Neural cell (in vitro differentiated cells): ENCODE measurements at regions not wholly inside any gene's neighbourhood (a gene's known extent, or its start where the extent isn't known, plus 50 kb on each side); places are given as distances from the start of the nearest gene placed in this dataset.

Source experiments
- H2AFZ ChIP-seq: fragments of 200-600, 300-800 bp; sonication (generic), shearing (Covaris generic); 2 replicates; pipeline ENCODE4 v1.6.0; 2014; ENCODE audit warnings: low read depth, mild to moderate bottlenecking, antibody characterized with exemption, low read length, moderate library complexity
- H3F3A ChIP-seq: fragments of 200-600 bp; shearing (Covaris generic); 2 replicates; pipeline ENCODE4 v1.6.1; 2016; ENCODE audit warnings: mild to moderate bottlenecking, moderate library complexity, mixed read lengths, antibody characterized with exemption, low read length; ENCODE audit not compliant: insufficient read depth, poor library complexity, severe bottlenecking
- H3K27ac ChIP-seq: fragments of 200-600, 300-800 bp; sonication (generic), shearing (Covaris generic); 2 replicates; pipeline ENCODE4 v1.5.1; 2014; ENCODE audit warnings: mild to moderate bottlenecking, low read length, moderate library complexity
- H3K27me3 ChIP-seq: fragments of 300-800, 200-600 bp; sonication (generic), shearing (Covaris generic); 2 replicates; pipeline ENCODE4 v1.6.0; 2014; ENCODE audit warnings: mild to moderate bottlenecking, low read depth, low read length, moderate library complexity; ENCODE audit not compliant: insufficient read depth
- H3K36me3 ChIP-seq: fragments of 300-800, 200-600 bp; sonication (generic), shearing (Covaris generic); 2 replicates; pipeline ENCODE4 v1.5.1; 2014; ENCODE audit warnings: mild to moderate bottlenecking, antibody characterized with exemption, low read length, moderate library complexity; ENCODE audit not compliant: insufficient read depth
- H3K4me2 ChIP-seq: fragments of 300-800, 200-600 bp; sonication (generic), shearing (Covaris generic); 2 replicates; pipeline ENCODE4 v1.6.0; 2014; ENCODE audit warnings: mild to moderate bottlenecking, low read length
- H3K4me3 ChIP-seq: fragments of 300-800, 200-600 bp; sonication (generic), shearing (Covaris generic); 2 replicates; pipeline ENCODE4 v1.5.1; 2014; ENCODE audit warnings: mild to moderate bottlenecking, low read length, moderate library complexity
- H3K79me2 ChIP-seq: fragments of 200-600 bp; shearing (Covaris generic); replicated peaks from 2 replicates; pipeline ENCODE4 v1.6.0; 2014; ENCODE audit warnings: mild to moderate bottlenecking, low read length, moderate library complexity; ENCODE audit not compliant: insufficient read depth
- H3K9ac ChIP-seq: fragments of 300-800, 200-600 bp; sonication (generic), shearing (Covaris generic); 2 replicates; pipeline ENCODE4 v1.6.1; 2016; ENCODE audit warnings: mild to moderate bottlenecking, low read length, mixed read lengths
- H3K9me2 ChIP-seq: fragments of 200-600 bp; shearing (Covaris generic); 2 replicates; pipeline ENCODE4 v1.6.1; 2016; ENCODE audit warnings: mild to moderate bottlenecking, low read length, mixed read lengths; ENCODE audit not compliant: insufficient read depth
- H3K9me3 ChIP-seq: fragments of 200-600, 300-800 bp; sonication (generic), shearing (Covaris generic); 2 replicates; pipeline ENCODE4 v1.6.1; 2016; ENCODE audit warnings: mild to moderate bottlenecking, mixed run types, low read length, moderate library complexity, mixed read lengths
- H4K20me1 ChIP-seq: fragments of 200-600 bp; shearing (Covaris generic); 2 replicates; pipeline ENCODE4 v1.6.1; 2016; ENCODE audit warnings: mild to moderate bottlenecking, mixed run types; ENCODE audit not compliant: insufficient read depth
- EP300 ChIP-seq: fragments of 450-650 bp; conservative IDR thresholded peaks from 2 replicates; pipeline ENCODE4 v1.6.1; 2014; ENCODE audit warnings: antibody characterized with exemption, mild to moderate bottlenecking, moderate library complexity; ENCODE audit not compliant: poor library complexity, severe bottlenecking
- EZH2 ChIP-seq: fragments of 200-600, 300-800 bp; shearing (Covaris generic), sonication (generic); IDR thresholded peaks from 2 replicates; pipeline ENCODE4 v1.6.1; 2014; ENCODE audit warnings: antibody characterized with exemption, low read length, borderline replicate concordance, mild to moderate bottlenecking; ENCODE audit not compliant: insufficient read depth, poor library complexity, severe bottlenecking
- MXI1 ChIP-seq: fragments of 450-650 bp; conservative IDR thresholded peaks from 2 replicates; pipeline ENCODE4 v1.6.1; 2014; ENCODE audit warnings: antibody characterized with exemption, mild to moderate bottlenecking; ENCODE audit not compliant: poor library complexity, severe bottlenecking
- POLR2AphosphoS5 ChIP-seq: IDR thresholded peaks from 2 replicates; pipeline ENCODE4 v1.6.1; 2012
- RAD21 ChIP-seq: fragments of 450-650 bp; conservative IDR thresholded peaks from 2 replicates; pipeline ENCODE4 v1.6.1; 2014; ENCODE audit warnings: antibody characterized with exemption, mild to moderate bottlenecking, moderate library complexity
- SMC3 ChIP-seq: fragments of 450-650 bp; conservative IDR thresholded peaks from 2 replicates; pipeline ENCODE4 v1.6.1; 2014; ENCODE audit warnings: antibody characterized with exemption, mild to moderate bottlenecking, moderate library complexity; ENCODE audit not compliant: poor library complexity
- TAF1 ChIP-seq: IDR thresholded peaks from 2 replicates; pipeline ENCODE4 v1.6.1; 2012; ENCODE audit warnings: low read depth
- TF ChIP-seq, protein P1 (sequence below): fragments of 450-650 bp; IDR thresholded peaks from 2 replicates; pipeline ENCODE4 v1.5.1; 2014; ENCODE audit warnings: antibody characterized with exemption, mild to moderate bottlenecking, moderate library complexity; ENCODE audit not compliant: poor library complexity, severe bottlenecking
- TF ChIP-seq, protein P2 (sequence below): IDR thresholded peaks from 2 replicates; pipeline ENCODE4 v1.6.1; 2012; ENCODE audit warnings: borderline replicate concordance

DNA sequence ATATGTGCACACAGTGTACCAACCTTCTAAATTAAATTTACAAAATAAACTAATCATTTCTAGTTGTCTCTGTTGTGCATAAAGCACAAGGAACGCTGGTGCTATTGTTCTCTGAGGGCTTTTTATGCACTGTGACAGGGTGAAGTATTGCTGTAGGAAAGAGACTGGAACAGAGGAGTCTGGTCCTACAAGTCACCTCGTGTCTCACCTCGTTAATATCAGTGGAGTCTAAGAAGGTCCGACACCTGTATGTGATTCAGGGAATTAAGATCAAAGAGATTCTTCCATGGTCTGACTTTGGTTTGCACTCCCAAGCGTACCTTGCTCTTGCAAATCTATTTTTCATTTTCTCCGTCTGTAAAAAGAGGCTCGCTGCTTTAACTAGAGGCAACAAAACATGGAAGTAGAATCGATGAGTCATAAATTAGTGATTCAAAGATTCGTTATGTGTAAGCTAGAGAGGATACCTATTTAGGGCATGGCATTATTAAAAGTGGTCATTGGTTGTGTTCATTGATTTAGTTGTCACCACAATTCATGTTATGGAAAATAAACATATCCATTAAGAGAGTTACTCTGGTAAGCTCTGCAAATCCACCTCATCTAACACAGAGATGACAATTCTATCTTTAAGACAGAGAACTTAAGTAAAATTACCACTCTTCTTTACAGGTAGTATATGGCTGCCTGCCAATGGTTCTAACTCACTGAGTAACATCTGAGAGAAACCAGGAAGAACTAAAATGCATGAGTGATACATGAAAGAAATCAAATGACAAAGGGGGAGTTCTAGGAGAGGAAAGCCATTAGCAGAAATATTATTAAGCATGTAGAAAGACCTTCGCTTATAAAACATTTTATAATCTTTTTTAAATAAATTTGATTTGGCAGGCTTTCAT, 219.4 kb upstream of the GBE1 start:
- Histone ChIP-seq H2AFZ (no peak overlapping the region), H3K4me2 (no peak overlapping the region), H3K9me3 (no peaks in the 10 kb centered on the region), H3K36me3 (no peaks in the 10 kb centered on the region), H3K4me3 (no peak overlapping the region), H3K79me2 (no peaks in the 10 kb centered on the region), H3F3A (no peaks in the 10 kb centered on the region), H3K27ac (no peak overlapping the region), H3K9me2 (no peaks in the 10 kb centered on the region), H3K9ac (no peak overlapping the region), H3K27me3 (no peaks in the 10 kb centered on the region), H4K20me1 (no peaks in the 10 kb centered on the region)
- TF ChIP-seq, protein P1, sequence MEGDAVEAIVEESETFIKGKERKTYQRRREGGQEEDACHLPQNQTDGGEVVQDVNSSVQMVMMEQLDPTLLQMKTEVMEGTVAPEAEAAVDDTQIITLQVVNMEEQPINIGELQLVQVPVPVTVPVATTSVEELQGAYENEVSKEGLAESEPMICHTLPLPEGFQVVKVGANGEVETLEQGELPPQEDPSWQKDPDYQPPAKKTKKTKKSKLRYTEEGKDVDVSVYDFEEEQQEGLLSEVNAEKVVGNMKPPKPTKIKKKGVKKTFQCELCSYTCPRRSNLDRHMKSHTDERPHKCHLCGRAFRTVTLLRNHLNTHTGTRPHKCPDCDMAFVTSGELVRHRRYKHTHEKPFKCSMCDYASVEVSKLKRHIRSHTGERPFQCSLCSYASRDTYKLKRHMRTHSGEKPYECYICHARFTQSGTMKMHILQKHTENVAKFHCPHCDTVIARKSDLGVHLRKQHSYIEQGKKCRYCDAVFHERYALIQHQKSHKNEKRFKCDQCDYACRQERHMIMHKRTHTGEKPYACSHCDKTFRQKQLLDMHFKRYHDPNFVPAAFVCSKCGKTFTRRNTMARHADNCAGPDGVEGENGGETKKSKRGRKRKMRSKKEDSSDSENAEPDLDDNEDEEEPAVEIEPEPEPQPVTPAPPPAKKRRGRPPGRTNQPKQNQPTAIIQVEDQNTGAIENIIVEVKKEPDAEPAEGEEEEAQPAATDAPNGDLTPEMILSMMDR: no peak
- no peak for TF ChIP-seq EP300
- TF ChIP-seq, protein P2, sequence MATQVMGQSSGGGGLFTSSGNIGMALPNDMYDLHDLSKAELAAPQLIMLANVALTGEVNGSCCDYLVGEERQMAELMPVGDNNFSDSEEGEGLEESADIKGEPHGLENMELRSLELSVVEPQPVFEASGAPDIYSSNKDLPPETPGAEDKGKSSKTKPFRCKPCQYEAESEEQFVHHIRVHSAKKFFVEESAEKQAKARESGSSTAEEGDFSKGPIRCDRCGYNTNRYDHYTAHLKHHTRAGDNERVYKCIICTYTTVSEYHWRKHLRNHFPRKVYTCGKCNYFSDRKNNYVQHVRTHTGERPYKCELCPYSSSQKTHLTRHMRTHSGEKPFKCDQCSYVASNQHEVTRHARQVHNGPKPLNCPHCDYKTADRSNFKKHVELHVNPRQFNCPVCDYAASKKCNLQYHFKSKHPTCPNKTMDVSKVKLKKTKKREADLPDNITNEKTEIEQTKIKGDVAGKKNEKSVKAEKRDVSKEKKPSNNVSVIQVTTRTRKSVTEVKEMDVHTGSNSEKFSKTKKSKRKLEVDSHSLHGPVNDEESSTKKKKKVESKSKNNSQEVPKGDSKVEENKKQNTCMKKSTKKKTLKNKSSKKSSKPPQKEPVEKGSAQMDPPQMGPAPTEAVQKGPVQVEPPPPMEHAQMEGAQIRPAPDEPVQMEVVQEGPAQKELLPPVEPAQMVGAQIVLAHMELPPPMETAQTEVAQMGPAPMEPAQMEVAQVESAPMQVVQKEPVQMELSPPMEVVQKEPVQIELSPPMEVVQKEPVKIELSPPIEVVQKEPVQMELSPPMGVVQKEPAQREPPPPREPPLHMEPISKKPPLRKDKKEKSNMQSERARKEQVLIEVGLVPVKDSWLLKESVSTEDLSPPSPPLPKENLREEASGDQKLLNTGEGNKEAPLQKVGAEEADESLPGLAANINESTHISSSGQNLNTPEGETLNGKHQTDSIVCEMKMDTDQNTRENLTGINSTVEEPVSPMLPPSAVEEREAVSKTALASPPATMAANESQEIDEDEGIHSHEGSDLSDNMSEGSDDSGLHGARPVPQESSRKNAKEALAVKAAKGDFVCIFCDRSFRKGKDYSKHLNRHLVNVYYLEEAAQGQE: no peak
- TF ChIP-seq RAD21: no peak
- TF ChIP-seq EZH2: no peak
- no peak for TF ChIP-seq POLR2AphosphoS5
- no peak for TF ChIP-seq TAF1
- no peak for TF ChIP-seq SMC3
- TF ChIP-seq MXI1: no peak

DNA sequence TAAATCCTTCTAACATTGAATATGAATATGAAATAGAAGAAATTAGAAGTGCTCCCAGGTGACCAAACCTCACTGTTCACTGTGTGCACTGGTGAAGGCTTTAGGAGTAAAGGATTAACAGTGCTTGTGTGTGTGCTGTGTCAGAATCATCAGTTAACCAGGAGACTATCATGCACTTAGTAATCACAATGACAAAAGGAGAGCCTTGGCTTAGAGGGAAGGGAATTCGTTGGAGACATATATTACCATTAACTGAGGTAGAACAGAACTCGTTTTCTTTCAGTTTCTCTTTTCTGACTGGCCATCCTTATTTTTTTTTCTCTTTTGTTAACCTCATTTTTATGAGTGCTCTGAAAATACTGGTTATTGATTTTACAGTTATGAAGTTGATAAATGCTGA, 213.3 kb upstream of the GBE1 start:
- TF ChIP-seq SMC3: no peak
- no peak for TF ChIP-seq EP300
- Histone ChIP-seq H3K9me2 (no peaks in the 10 kb centered on the region), H3F3A (no peaks in the 10 kb centered on the region), H3K27ac (no peak overlapping the region), H3K36me3 (no peaks in the 10 kb centered on the region), H4K20me1 (no peaks in the 10 kb centered on the region), H2AFZ (no peak overlapping the region), H3K4me2 (no peak overlapping the region), H3K9me3 (peaks cover 6% of the 10 kb centered on the region), H3K9ac (no peak overlapping the region), H3K27me3 (no peaks in the 10 kb centered on the region), H3K4me3 (no peak overlapping the region), H3K79me2 (no peaks in the 10 kb centered on the region)
